HG03460 (cell line): ENCODE measurements at regions not wholly inside any gene's neighbourhood (a gene's known extent, or its start where the extent isn't known, plus 50 kb on each side); places are given as distances from the start of the nearest gene placed in this dataset.

Experiments
- ATAC-seq: cut with Tn5 transposase; IDR thresholded peaks from one replicate; pipeline ENCODE4 v1.9.1; 2021; ENCODE audit not compliant: unreplicated experiment

- ATAC-seq: no peak
These were observed 327.5 kb upstream of the TBL1XR1 start for GRCh38 chr3:177524742-177525141.

GRCh38 chr3:177525414-177525813 is 328.1 kb upstream of the TBL1XR1 start:
- no peak for ATAC-seq

GRCh38 chr3:177525987-177526712 is 328.9 kb upstream of the TBL1XR1 start:
- ATAC-seq: no peak

GRCh38 chr3:177527182-177527581 is 329.9 kb upstream of the TBL1XR1 start:
- no peak for ATAC-seq

- no peak for ATAC-seq
These were observed 331.2 kb upstream of the TBL1XR1 start for GRCh38 chr3:177528306-177529070.

GRCh38 chr3:177529071-177529550 is 331.8 kb upstream of the TBL1XR1 start:
- no peak for ATAC-seq

- no peak for ATAC-seq
These were observed 332.5 kb upstream of the TBL1XR1 start for GRCh38 chr3:177529716-177530335.

GRCh38 chr3:177530908-177531307 is 333.6 kb upstream of the TBL1XR1 start:
- ATAC-seq: no peak

- no peak for ATAC-seq
These were observed 339.6 kb upstream of the TBL1XR1 start for GRCh38 chr3:177536873-177537272.

- no peak for ATAC-seq
These were observed 340.3 kb upstream of the TBL1XR1 start for GRCh38 chr3:177537612-177538011.

- ATAC-seq: no peak
These were observed 340.9 kb upstream of the TBL1XR1 start for GRCh38 chr3:177538048-177538749.

GRCh38 chr3:177538750-177539730 is 341.8 kb upstream of the TBL1XR1 start:
- peak; percentile 93 for ATAC-seq

- ATAC-seq: no peak
These were observed 344.3 kb upstream of the TBL1XR1 start for GRCh38 chr3:177541541-177541940.

- no peak for ATAC-seq
These were observed 348.7 kb upstream of the TBL1XR1 start for GRCh38 chr3:177545964-177546363.

- ATAC-seq: no peak
These were observed 350.5 kb upstream of the TBL1XR1 start for GRCh38 chr3:177547711-177548350.

- no peak for ATAC-seq
These were observed 353.4 kb upstream of the TBL1XR1 start for GRCh38 chr3:177550667-177551066.

GRCh38 chr3:177551431-177551836 is 354.2 kb upstream of the TBL1XR1 start:
- no peak for ATAC-seq

- no peak for ATAC-seq
These were observed 354.8 kb upstream of the TBL1XR1 start for GRCh38 chr3:177552051-177552450.

- no peak for ATAC-seq
These were observed 355.7 kb upstream of the TBL1XR1 start for GRCh38 chr3:177553012-177553411.

GRCh38 chr3:177553579-177553978 is 356.3 kb upstream of the TBL1XR1 start:
- ATAC-seq: no peak
